HepG2 (cell line): ENCODE measurements at regions not wholly inside any gene's neighbourhood (a gene's known extent, or its start where the extent isn't known, plus 50 kb on each side); places are given as distances from the start of the nearest gene placed in this dataset.

Source experiments
- CREB1 ChIP-seq, 2 experiments: fragments of 450-650 bp in 1 of 2; IDR thresholded peaks; 2 replicates each; pipeline ENCODE4 v1.6.1; 2016 to 2017; ENCODE audit warnings: control low read depth in 1 of 2, mild to moderate bottlenecking in 1 of 2, missing compliant biosample characterization in 1 of 2, missing genetic modification characterization in 1 of 2
- ETV5 ChIP-seq: IDR thresholded peaks from 2 replicates; pipeline ENCODE4 v1.6.1; 2018; ENCODE audit warnings: missing biosample characterization, missing genetic modification reagents, inconsistent platforms, borderline replicate concordance
- FOXA1 ChIP-seq, 2 experiments: fragments of 450-650 bp in 1 of 2; sonication (generic) in 1 of 2; formaldehyde crosslinking in 1 of 2; IDR thresholded peaks; 2 replicates each; pipeline versions ENCODE4 v1.4.0 to v1.6.1; 2016 to 2020; ENCODE audit warnings: missing genetic modification reagents in 1 of 2
- RAD21 ChIP-seq: fragments of 450-650 bp; formaldehyde crosslinking; IDR thresholded peaks from 2 replicates; pipeline ENCODE4 v1.5.0; 2020; ENCODE audit warnings: mild to moderate bottlenecking
- THAP11 ChIP-seq: IDR thresholded peaks from 2 replicates; pipeline ENCODE4 v1.6.1; 2016; ENCODE audit warnings: missing biosample characterization, missing genetic modification reagents
- TF ChIP-seq, protein P1 (sequence below): sonication (generic); formaldehyde crosslinking; IDR thresholded peaks from 2 replicates; pipeline ENCODE4 v1.5.0; 2020; ENCODE audit warnings: mild to moderate bottlenecking, missing genetic modification reagents, moderate library complexity

- TF ChIP-seq, protein P1, sequence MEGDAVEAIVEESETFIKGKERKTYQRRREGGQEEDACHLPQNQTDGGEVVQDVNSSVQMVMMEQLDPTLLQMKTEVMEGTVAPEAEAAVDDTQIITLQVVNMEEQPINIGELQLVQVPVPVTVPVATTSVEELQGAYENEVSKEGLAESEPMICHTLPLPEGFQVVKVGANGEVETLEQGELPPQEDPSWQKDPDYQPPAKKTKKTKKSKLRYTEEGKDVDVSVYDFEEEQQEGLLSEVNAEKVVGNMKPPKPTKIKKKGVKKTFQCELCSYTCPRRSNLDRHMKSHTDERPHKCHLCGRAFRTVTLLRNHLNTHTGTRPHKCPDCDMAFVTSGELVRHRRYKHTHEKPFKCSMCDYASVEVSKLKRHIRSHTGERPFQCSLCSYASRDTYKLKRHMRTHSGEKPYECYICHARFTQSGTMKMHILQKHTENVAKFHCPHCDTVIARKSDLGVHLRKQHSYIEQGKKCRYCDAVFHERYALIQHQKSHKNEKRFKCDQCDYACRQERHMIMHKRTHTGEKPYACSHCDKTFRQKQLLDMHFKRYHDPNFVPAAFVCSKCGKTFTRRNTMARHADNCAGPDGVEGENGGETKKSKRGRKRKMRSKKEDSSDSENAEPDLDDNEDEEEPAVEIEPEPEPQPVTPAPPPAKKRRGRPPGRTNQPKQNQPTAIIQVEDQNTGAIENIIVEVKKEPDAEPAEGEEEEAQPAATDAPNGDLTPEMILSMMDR (CRISPR knock-in tag): no peak
- no peak for TF ChIP-seq RAD21 (CRISPR knock-in tag)
- no peak for TF ChIP-seq CREB1 (IDR thresholded peaks at IDR 0.05)
- no peak for TF ChIP-seq CREB1 (CRISPR knock-in tag; IDR thresholded peaks at IDR 0.05)
- TF ChIP-seq FOXA1 (IDR thresholded peaks at IDR 0.05): no peak
- TF ChIP-seq FOXA1 (CRISPR knock-in tag; IDR thresholded peaks at IDR 0.05): no peak
- no peak for TF ChIP-seq ETV5 (CRISPR knock-in tag)
- TF ChIP-seq THAP11 (CRISPR knock-in tag): no peak
Observed at GRCh38 chr3:72614394-72615074, 233.7 kb downstream of the SHQ1 start.
